Activated T-helper 2 cell treated with anti-CD3 and anti-CD28 coated beads, Interferon-gamma antibody, Interleukin-2, Interleukin-4, amounts not matched to agents 10 μg/mL and 5 μg/mL and 100 μg/mL, durations not matched to agents 14 hours and 24 hours and 36 hours (primary cell): ENCODE measurements at regions not wholly inside any gene's neighbourhood (a gene's known extent, or its start where the extent isn't known, plus 50 kb on each side); places are given as distances from the start of the nearest gene placed in this dataset.

ENCODE experiments used
- DNase-seq: peaks from one replicate; pipeline ENCODE4 v3.0.0; 2021; ENCODE audit warnings: low spot score
- H3K27ac Mint-ChIP-seq: one replicate; pipeline ENCODE4 v1.8.0; 2021; ENCODE audit warnings: mixed read lengths
- H3K27me3 Mint-ChIP-seq: one replicate; pipeline ENCODE4 v1.8.0; 2021; ENCODE audit warnings: low read depth, mixed read lengths
- H3K36me3 Mint-ChIP-seq: one replicate; pipeline ENCODE4 v1.8.0; 2021; ENCODE audit warnings: low read depth, mixed read lengths
- H3K4me1 Mint-ChIP-seq: one replicate; pipeline ENCODE4 v1.8.0; 2021; ENCODE audit warnings: low read depth, mixed read lengths
- H3K4me3 Mint-ChIP-seq: one replicate; pipeline ENCODE4 v1.8.0; 2021; ENCODE audit warnings: low read depth, mild to moderate bottlenecking, moderate library complexity, mixed read lengths
- H3K9me3 Mint-ChIP-seq: one replicate; pipeline ENCODE4 v1.8.0; 2021; ENCODE audit warnings: mixed read lengths
- intact Hi-C: fragments of 100-400 bp; cut with micrococcal nuclease; formaldehyde crosslinking; loops from one replicate; pipeline ENCODE4 v1.15.1; 2023

GRCh38 chr7:36098096-36098495 is 55.0 kb upstream of the EEPD1 start:
- no peaks in the 10 kb centered on the region for H3K36me3 Mint-ChIP-seq
- no peak overlapping the region for H3K4me3 Mint-ChIP-seq

GRCh38 chr7:36100226-36100625 is 52.8 kb upstream of the EEPD1 start:
- Mint-ChIP-seq H3K9me3 (peaks cover 7% of the 10 kb centered on the region), H3K36me3 (no peaks in the 10 kb centered on the region), H3K27me3 (peaks cover 22% of the 10 kb centered on the region), H3K4me1 (no peaks in the 10 kb centered on the region), H3K27ac (no peak overlapping the region), H3K4me3 (no peak overlapping the region)
- intact Hi-C loops, result no loop called here
- DNase-seq, result no peak

More at GRCh38 chr7:36098096-36098495, 55.0 kb upstream of the EEPD1 start:
- Mint-ChIP-seq H3K27ac (no peak overlapping the region), H3K4me1 (no peaks in the 10 kb centered on the region), H3K9me3 (peaks cover 7% of the 10 kb centered on the region), H3K27me3 (peaks cover 16% of the 10 kb centered on the region)
- DNase-seq, result no peak
- intact Hi-C loops, result no loop called here

- Mint-ChIP-seq H3K4me1 (no peaks in the 10 kb centered on the region), H3K27me3 (peaks cover 20% of the 10 kb centered on the region), H3K4me3 (no peak overlapping the region), H3K27ac (no peak overlapping the region), H3K36me3 (no peaks in the 10 kb centered on the region), H3K9me3 (peaks cover 7% of the 10 kb centered on the region)
- intact Hi-C loops, result no loop called here
- DNase-seq, result no peak
Measured at GRCh38 chr7:36100634-36101033, 52.4 kb upstream of the EEPD1 start.
